ENCODE measurements at regions not wholly inside any gene's neighbourhood (a gene's known extent, or its start where the extent isn't known, plus 50 kb on each side); places are given as distances from the start of the nearest gene placed in this dataset.

GRCh38 chr2:59395119-59395518 lies 1154.0 kb upstream of the FANCL start:
- TF ChIP-seq CTCF (IDR thresholded peaks at IDR 0.05; ENCODE audit: low read length), result no peak
- TF ChIP-seq EZH2 (optimal IDR thresholded peaks at IDR 0.05; ENCODE audit: low read depth, low read length), result no peak

Data from MM.1S (cell line).